Left ventricle myocardium inferior (tissue), 1 donor: ENCODE measurements at regions not wholly inside any gene's neighbourhood (a gene's known extent, or its start where the extent isn't known, plus 50 kb on each side); places are given as distances from the start of the nearest gene placed in this dataset.

Experiments
- DNase-seq: peaks from one replicate; pipeline ENCODE4 v3.0.0-alpha.2; 2020
- H3K27ac ChIP-seq: fragments of 200-600 bp; replicated peaks from 2 replicates; pipeline ENCODE4 v1.8.0; 2021
- H3K27me3 ChIP-seq: fragments of 200-600 bp; 2 replicates; pipeline ENCODE4 v1.8.0; 2021; ENCODE audit warnings: low read depth
- H3K36me3 ChIP-seq: fragments of 200-600 bp; 2 replicates; pipeline ENCODE4 v1.8.0; 2021
- H3K4me1 ChIP-seq: fragments of 200-600 bp; 2 replicates; pipeline ENCODE4 v1.8.0; 2021
- H3K4me3 ChIP-seq: fragments of 200-600 bp; 2 replicates; pipeline ENCODE4 v1.8.0; 2021; ENCODE audit warnings: mild to moderate bottlenecking, moderate library complexity
- H3K9me3 ChIP-seq: fragments of 200-600 bp; replicated peaks from 2 replicates; pipeline ENCODE4 v1.8.0; 2021
- intact Hi-C: fragments of 100-400 bp; cut with micrococcal nuclease; formaldehyde crosslinking; loops from one replicate; pipeline ENCODE4 v1.11.0; 2022
- TF ChIP-seq, protein P1 (sequence below): fragments of 200-600 bp; IDR thresholded peaks from 2 replicates; pipeline ENCODE4 v1.8.0; 2021; ENCODE audit warnings: antibody characterized with exemption, mild to moderate bottlenecking, borderline replicate concordance
- donor health status: DM: no; HTN: yes; CAD: no; lungs with severe emphysema.

GRCh38 chr13:50550151-50550550 lies 293.3 kb downstream of the DLEU7 start:
- no peaks in the 10 kb centered on the region for H3K27me3 ChIP-seq
- no peaks in the 10 kb centered on the region for H3K9me3 ChIP-seq
- peaks cover 16% of the 10 kb centered on the region for H3K4me1 ChIP-seq
- no peaks in the 10 kb centered on the region for H3K36me3 ChIP-seq
- no peak overlapping the region for H3K27ac ChIP-seq
- TF ChIP-seq, protein P1, sequence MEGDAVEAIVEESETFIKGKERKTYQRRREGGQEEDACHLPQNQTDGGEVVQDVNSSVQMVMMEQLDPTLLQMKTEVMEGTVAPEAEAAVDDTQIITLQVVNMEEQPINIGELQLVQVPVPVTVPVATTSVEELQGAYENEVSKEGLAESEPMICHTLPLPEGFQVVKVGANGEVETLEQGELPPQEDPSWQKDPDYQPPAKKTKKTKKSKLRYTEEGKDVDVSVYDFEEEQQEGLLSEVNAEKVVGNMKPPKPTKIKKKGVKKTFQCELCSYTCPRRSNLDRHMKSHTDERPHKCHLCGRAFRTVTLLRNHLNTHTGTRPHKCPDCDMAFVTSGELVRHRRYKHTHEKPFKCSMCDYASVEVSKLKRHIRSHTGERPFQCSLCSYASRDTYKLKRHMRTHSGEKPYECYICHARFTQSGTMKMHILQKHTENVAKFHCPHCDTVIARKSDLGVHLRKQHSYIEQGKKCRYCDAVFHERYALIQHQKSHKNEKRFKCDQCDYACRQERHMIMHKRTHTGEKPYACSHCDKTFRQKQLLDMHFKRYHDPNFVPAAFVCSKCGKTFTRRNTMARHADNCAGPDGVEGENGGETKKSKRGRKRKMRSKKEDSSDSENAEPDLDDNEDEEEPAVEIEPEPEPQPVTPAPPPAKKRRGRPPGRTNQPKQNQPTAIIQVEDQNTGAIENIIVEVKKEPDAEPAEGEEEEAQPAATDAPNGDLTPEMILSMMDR = no peak
- DNase-seq = no peak
- intact Hi-C loops = no loop called here
- H3K4me3 ChIP-seq = no peak overlapping the region

GRCh38 chr13:50552424-50552966 lies 291.0 kb downstream of the DLEU7 start:
- Histone ChIP-seq H3K4me1 (peaks cover 16% of the 10 kb centered on the region), H3K27me3 (no peaks in the 10 kb centered on the region), H3K27ac (no peak overlapping the region), H3K9me3 (no peaks in the 10 kb centered on the region), H3K4me3 (no peak overlapping the region), H3K36me3 (no peaks in the 10 kb centered on the region)
- TF ChIP-seq, protein P1 = no peak
- DNase-seq = no peak
- intact Hi-C loops = no loop called here

DNA sequence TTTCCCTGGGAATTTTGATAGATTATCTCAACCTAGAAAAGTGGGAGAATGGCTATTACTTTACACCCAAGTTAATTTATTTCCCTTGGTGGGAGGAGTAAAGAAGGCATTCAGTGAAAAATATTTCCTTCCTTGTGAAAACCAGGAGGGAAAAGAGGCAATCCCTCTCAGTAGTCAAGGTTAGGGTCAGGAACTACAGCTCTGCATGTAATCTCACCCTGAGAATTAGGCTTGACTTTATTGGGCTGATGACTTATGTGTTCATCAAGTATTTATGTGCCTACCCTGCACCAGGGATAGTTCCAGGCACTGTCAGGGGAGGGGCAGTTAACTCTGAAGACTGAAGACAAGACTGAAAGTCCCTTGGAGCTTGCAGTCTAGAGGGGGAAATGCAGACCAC lies 281.8 kb downstream of the DLEU7 start:
- Histone ChIP-seq H3K4me3 (no peak overlapping the region), H3K4me1 (no peaks in the 10 kb centered on the region), H3K27me3 (no peaks in the 10 kb centered on the region), H3K9me3 (peaks cover 6% of the 10 kb centered on the region), H3K36me3 (no peaks in the 10 kb centered on the region), H3K27ac (no peak overlapping the region)
- intact Hi-C loops = no loop called here
- no peak for DNase-seq
- TF ChIP-seq, protein P1 = no peak

GRCh38 chr13:50566646-50567045 lies 276.8 kb downstream of the DLEU7 start:
- Histone ChIP-seq H3K27ac (no peak overlapping the region), H3K36me3 (no peaks in the 10 kb centered on the region), H3K4me1 (no peaks in the 10 kb centered on the region), H3K9me3 (peaks cover 19% of the 10 kb centered on the region), H3K27me3 (no peaks in the 10 kb centered on the region), H3K4me3 (no peak overlapping the region)
- DNase-seq = no peak
- intact Hi-C loops = no loop called here
- TF ChIP-seq, protein P1 = no peak

- H3K36me3 ChIP-seq = no peaks in the 10 kb centered on the region
- intact Hi-C loops = no loop called here
- no peak for DNase-seq
- no peaks in the 10 kb centered on the region for H3K27me3 ChIP-seq
- H3K27ac ChIP-seq = no peak overlapping the region
- H3K4me1 ChIP-seq = peaks cover 32% of the 10 kb centered on the region
- no peak overlapping the region for H3K4me3 ChIP-seq
- TF ChIP-seq, protein P1 = no peak
- H3K9me3 ChIP-seq = peaks cover 9% of the 10 kb centered on the region
Observed at GRCh38 chr13:50572129-50572528, 271.4 kb downstream of the DLEU7 start.
